ENCODE measurements at regions not wholly inside any gene's neighbourhood (a gene's known extent, or its start where the extent isn't known, plus 50 kb on each side); places are given as distances from the start of the nearest gene placed in this dataset.
A peak's percentile ranks its signal among the peaks of the same experiment; 100 is the strongest.

DNA sequence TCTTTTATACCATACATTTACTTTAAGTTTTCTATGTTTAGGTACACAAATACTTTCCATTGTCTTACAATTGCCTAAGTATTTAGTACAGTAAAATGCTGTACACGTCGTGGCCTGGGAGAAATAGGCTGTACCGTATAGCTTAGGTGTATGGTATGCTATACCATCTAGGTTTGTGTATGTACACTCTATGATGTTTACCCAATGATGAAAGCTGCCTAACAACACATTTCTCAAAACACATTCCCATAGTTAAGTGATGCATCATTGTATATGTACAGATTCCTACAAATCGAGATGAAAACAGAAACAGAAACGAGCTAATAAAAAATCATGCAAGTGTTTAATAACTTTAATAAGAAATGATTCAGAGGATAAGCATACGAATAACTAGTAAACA, 51.6 kb downstream of the SPANXA2 start:
- no peak for DNase-seq (ENCODE audit: low read depth)

DNA sequence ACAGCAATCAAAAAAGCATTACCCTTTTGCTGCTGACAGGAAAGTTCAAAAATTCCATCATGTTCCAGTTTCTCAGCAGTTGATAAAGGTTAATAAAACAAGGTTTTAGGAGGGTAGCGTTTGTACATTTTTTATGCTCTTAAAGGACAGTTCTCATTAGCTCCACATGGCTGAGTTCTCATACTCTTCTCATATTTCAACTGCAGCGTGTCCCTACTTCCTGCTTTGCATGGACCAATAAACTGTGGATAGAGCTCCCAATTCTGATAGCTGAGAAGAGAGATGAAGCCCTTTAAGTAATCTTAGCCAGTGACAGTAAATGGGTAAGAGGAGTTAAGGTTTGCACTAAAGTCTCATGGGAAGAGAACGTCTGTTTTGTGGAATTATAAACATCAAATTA, 53.5 kb downstream of the SPANXA2 start:
- DNase-seq (ENCODE audit: low read depth): peak; percentile 49
